ENCODE measurements at regions not wholly inside any gene's neighbourhood (a gene's known extent, or its start where the extent isn't known, plus 50 kb on each side); places are given as distances from the start of the nearest gene placed in this dataset.

DNA sequence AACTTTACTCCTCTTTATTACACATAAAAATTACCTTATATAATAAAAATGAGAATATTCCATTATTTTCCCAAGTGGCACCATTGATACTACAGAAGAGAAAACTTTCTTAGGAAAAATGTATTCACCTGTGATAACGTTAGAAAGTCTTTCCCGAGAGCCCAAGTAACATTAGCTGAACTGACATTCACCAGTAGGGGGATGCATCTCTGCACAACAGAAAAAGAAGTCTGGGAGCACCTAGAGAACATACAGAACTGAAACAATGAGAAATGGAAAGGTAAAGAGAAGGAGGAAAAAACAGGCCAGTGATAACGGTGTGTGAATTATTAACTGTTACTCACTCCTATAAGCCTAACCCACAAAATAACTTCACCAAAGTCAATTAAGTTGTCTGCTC is 423.3 kb downstream of the CENPC start:
- no peak overlapping the region for H3K9ac ChIP-seq (ENCODE audit: low read depth, low read length, poor library complexity, severe bottlenecking)
- H3F3A ChIP-seq (ENCODE audit: low read depth) = no peaks in the 10 kb centered on the region
- H3K4me1 ChIP-seq (ENCODE audit: insufficient read depth, low read length, poor library complexity, severe bottlenecking) = no peaks in the 10 kb centered on the region
- H3K4me3 ChIP-seq (ENCODE audit: low read length, poor library complexity, severe bottlenecking) = no peak overlapping the region
- peak; percentile 55 for TF ChIP-seq CTCF (conservative IDR thresholded peaks at IDR 0.05; ENCODE audit: low read length)
- no peak for TF ChIP-seq EZH2phosphoT487 (IDR thresholded peaks at IDR 0.05; ENCODE audit: borderline replicate concordance)
- no peaks in the 10 kb centered on the region for H3K79me2 ChIP-seq (ENCODE audit: insufficient read depth, low read length)
- H4K20me1 ChIP-seq (ENCODE audit: insufficient read depth, low read length, poor library complexity, severe bottlenecking) = no peaks in the 10 kb centered on the region
- H3K9me2 ChIP-seq (replicated peaks; ENCODE audit: low read depth, low read length) = no peaks in the 10 kb centered on the region
- no peak overlapping the region for H2AFZ ChIP-seq (ENCODE audit: low read length)
- H3K4me2 ChIP-seq (ENCODE audit: low read depth, low read length, poor library complexity, severe bottlenecking) = no peak overlapping the region
- no peaks in the 10 kb centered on the region for H3K9me3 ChIP-seq (ENCODE audit: insufficient read depth, low read depth, low read length)
- H3K27me3 ChIP-seq (ENCODE audit: insufficient read depth, low read length, poor library complexity, severe bottlenecking) = no peaks in the 10 kb centered on the region
- H3K36me3 ChIP-seq (ENCODE audit: insufficient read depth, low read length) = no peaks in the 10 kb centered on the region

- TF ChIP-seq CTCF (conservative IDR thresholded peaks at IDR 0.05; ENCODE audit: low read length) (no peak), EZH2phosphoT487 (IDR thresholded peaks at IDR 0.05; ENCODE audit: borderline replicate concordance) (no peak)
- H3K36me3 ChIP-seq (ENCODE audit: insufficient read depth, low read length) = no peaks in the 10 kb centered on the region
- no peaks in the 10 kb centered on the region for H4K20me1 ChIP-seq (ENCODE audit: insufficient read depth, low read length, poor library complexity, severe bottlenecking)
- no peak overlapping the region for H2AFZ ChIP-seq (ENCODE audit: low read length)
- no peak overlapping the region for H3K4me2 ChIP-seq (ENCODE audit: low read depth, low read length, poor library complexity, severe bottlenecking)
- no peaks in the 10 kb centered on the region for H3K27me3 ChIP-seq (ENCODE audit: insufficient read depth, low read length, poor library complexity, severe bottlenecking)
- no peaks in the 10 kb centered on the region for H3K9me2 ChIP-seq (replicated peaks; ENCODE audit: low read depth, low read length)
- no peaks in the 10 kb centered on the region for H3F3A ChIP-seq (ENCODE audit: low read depth)
- H3K4me1 ChIP-seq (ENCODE audit: insufficient read depth, low read length, poor library complexity, severe bottlenecking) = no peaks in the 10 kb centered on the region
- no peaks in the 10 kb centered on the region for H3K9me3 ChIP-seq (ENCODE audit: insufficient read depth, low read depth, low read length)
- no peak overlapping the region for H3K9ac ChIP-seq (ENCODE audit: low read depth, low read length, poor library complexity, severe bottlenecking)
- no peaks in the 10 kb centered on the region for H3K79me2 ChIP-seq (ENCODE audit: insufficient read depth, low read length)
- H3K4me3 ChIP-seq (ENCODE audit: low read length, poor library complexity, severe bottlenecking) = no peak overlapping the region
Measured at GRCh38 chr4:67120369-67120768, 424.9 kb downstream of the CENPC start.

- H3F3A ChIP-seq (ENCODE audit: low read depth) = no peaks in the 10 kb centered on the region
- H3K36me3 ChIP-seq (ENCODE audit: insufficient read depth, low read length) = no peaks in the 10 kb centered on the region
- H2AFZ ChIP-seq (ENCODE audit: low read length) = no peak overlapping the region
- H3K9me2 ChIP-seq (replicated peaks; ENCODE audit: low read depth, low read length) = no peaks in the 10 kb centered on the region
- H3K9ac ChIP-seq (ENCODE audit: low read depth, low read length, poor library complexity, severe bottlenecking) = no peak overlapping the region
- TF ChIP-seq EZH2phosphoT487 (IDR thresholded peaks at IDR 0.05; ENCODE audit: borderline replicate concordance) (no peak), CTCF (conservative IDR thresholded peaks at IDR 0.05; ENCODE audit: low read length) (no peak)
- H3K4me2 ChIP-seq (ENCODE audit: low read depth, low read length, poor library complexity, severe bottlenecking) = no peak overlapping the region
- H3K9me3 ChIP-seq (ENCODE audit: insufficient read depth, low read depth, low read length) = no peaks in the 10 kb centered on the region
- H3K4me1 ChIP-seq (ENCODE audit: insufficient read depth, low read length, poor library complexity, severe bottlenecking) = no peaks in the 10 kb centered on the region
- H3K27me3 ChIP-seq (ENCODE audit: insufficient read depth, low read length, poor library complexity, severe bottlenecking) = no peaks in the 10 kb centered on the region
- no peak overlapping the region for H3K4me3 ChIP-seq (ENCODE audit: low read length, poor library complexity, severe bottlenecking)
- H3K79me2 ChIP-seq (ENCODE audit: insufficient read depth, low read length) = no peaks in the 10 kb centered on the region
- H4K20me1 ChIP-seq (ENCODE audit: insufficient read depth, low read length, poor library complexity, severe bottlenecking) = no peaks in the 10 kb centered on the region
Measured at GRCh38 chr4:67109276-67109675, 436.0 kb downstream of the CENPC start.
